GM18505 (cell line): ENCODE measurements at regions not wholly inside any gene's neighbourhood (a gene's known extent, or its start where the extent isn't known, plus 50 kb on each side); places are given as distances from the start of the nearest gene placed in this dataset.

Experiments used
- ATAC-seq: cut with Tn5 transposase; IDR thresholded peaks from one replicate; pipeline ENCODE4 v1.9.1; 2021; ENCODE audit not compliant: unreplicated experiment
- POLR2A ChIP-seq: IDR thresholded peaks from 4 replicates; pipeline ENCODE4 v1.6.1; 2011; ENCODE audit warnings: borderline replicate concordance; ENCODE audit not compliant: insufficient read depth, insufficient read length; ENCODE audit errors: extremely low read depth

DNA sequence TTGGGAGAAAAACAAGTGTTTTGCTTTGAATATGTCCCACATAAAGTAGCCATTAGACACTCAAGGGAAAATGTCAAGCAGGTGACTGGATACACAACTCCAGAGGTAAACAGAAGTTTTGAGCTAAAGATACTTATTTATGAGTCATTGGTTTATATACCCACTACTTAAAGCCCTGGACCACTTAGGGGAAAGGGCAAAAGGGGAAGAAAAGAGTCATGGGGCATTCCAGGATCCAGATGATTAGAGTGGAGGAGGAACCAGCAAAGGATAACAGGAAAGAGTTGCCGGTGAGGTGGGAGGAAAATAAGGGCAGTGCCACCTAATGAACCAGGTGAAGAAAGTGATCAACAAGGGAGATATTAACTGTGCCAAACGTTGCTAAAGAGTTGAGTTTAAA is 254.2 kb upstream of the NR4A3 start:
- no peak for ATAC-seq
- no peak for TF ChIP-seq POLR2A

DNA sequence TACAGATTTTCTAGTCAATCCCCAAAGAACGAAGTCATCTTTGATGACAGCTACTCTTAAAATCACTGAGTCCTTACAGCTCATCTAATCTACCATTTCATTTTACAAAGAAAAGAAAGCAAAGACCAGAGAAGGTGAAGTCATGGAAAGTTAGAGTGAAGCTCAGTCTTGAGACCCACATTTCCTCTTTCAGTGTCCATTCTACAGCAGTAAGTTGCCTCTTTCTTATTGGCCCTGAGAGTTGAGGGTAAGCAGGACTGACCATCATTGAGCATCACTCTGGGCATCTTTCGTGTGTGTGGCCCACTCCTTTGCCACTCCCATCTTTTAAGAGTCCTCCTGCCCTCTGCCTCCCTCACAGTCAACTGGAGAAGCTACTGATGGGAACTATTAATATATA is 251.8 kb upstream of the NR4A3 start:
- no peak for TF ChIP-seq POLR2A
- ATAC-seq: no peak

DNA sequence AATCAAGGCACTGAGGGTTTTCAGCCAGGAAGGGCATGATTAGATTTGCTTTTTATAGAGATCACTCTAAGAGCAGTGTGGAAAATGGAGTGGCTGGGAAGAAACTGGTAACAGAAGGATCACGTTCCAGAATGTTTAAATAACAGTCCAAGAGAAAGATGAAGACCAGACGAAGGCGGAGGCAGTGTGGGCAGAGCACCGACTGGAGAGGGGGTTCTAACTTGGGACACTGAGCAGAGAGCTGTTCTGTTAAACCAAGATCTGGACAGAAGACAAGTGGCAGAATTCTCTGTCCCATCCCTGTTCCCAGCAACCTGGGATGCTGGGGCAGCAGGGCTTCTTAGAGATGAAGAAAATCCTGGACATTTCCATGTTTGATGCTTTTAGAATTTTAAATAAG is 249.1 kb upstream of the NR4A3 start:
- no peak for TF ChIP-seq POLR2A
- ATAC-seq: no peak

DNA sequence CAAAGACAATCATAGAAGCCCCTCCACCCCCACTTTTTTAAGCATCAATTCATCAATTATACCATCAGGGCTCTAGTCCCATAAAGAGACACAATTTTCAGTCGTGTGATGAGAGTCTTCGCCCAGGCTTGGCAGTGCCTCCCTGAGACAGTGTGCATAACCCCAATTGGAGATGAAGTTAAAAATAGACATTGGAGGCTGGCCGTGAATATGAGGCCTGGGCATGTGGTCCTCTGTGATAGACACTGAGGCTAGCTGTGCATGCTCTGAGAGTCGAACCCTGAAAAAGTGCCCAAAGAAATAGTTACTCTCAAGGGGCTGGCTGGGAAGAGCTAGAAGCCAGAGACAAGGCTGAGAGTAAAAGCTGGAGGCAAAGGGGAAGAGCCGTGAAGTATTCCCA is 248.6 kb upstream of the NR4A3 start:
- no peak for TF ChIP-seq POLR2A
- ATAC-seq: no peak

DNA sequence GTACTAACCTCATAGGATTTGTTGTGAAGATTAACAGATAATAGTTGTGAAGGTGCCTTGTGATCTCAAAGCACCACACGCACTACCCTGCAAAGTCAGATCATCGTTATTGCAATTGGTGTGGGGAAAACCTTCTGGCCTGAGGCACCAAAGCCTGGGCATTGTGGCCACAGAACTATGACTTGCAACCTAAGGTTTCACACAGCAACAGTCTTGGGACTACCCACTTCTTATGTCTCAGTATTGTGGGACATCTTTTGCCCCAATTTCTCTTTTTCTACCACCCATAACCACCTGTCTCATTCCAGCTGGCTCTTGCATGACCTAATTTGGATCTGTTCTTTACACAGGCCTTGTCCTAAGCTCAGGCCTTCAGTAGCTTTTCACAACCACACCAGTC is 247.8 kb upstream of the NR4A3 start:
- no peak for TF ChIP-seq POLR2A
- no peak for ATAC-seq

DNA sequence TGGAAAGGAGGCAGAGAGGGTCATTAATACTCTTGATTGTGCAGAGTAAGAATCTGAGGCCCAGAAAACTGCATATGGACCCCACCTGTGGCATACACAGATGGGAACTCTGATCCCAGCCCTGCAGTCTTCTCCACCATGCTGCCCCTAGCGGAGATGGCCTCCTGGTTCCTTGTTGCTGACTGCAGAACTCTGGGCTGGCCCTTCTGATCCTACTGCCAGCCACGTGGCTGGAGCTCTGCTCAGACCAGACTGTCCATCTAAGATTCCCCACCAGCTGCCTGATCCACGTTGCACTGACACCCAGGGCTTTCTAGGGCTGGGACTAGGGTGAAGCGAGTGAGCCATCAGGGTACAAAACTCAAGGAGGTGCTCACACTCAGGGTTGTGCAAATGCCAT is 245.7 kb upstream of the NR4A3 start:
- no peak for TF ChIP-seq POLR2A
- ATAC-seq: no peak

DNA sequence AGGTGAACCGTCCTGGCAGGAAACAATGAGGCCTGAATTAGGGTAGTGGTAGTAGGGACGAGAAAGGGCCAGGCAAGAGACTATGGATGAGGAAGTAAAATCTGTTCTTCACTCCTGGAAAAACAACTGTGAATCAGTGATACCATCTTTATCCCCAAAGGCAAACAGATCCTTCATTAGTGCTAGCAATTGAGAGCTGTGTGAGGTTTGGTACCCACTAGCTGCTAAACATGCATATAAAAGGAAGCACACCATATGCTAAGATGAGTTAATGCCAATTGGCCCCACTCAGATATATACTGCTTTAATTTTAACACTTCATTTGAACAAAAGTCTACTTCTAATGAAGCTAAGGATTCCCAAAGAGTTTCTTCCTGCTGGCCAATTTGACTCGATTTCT is 244.8 kb upstream of the NR4A3 start:
- ATAC-seq: no peak
- no peak for TF ChIP-seq POLR2A

DNA sequence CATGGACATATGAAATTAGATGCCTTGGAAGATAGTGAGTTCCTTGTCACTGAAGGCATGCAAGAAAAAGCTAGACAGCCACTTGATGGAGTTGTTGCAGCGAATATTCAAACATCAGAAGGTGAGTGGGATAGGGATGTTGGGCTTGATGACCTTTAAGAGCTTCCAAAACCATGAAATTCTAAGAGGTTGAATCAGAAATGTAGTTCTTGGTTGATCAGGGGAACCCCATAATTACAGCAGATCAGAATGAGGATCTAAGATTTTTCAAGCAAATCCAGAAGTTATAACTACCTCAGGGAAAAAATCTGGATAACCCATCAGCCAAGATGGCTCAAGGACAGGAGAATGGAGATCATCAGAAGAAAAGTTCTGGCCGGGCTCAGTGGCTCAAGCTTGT is 244.3 kb upstream of the NR4A3 start:
- TF ChIP-seq POLR2A: no peak
- ATAC-seq: no peak

DNA sequence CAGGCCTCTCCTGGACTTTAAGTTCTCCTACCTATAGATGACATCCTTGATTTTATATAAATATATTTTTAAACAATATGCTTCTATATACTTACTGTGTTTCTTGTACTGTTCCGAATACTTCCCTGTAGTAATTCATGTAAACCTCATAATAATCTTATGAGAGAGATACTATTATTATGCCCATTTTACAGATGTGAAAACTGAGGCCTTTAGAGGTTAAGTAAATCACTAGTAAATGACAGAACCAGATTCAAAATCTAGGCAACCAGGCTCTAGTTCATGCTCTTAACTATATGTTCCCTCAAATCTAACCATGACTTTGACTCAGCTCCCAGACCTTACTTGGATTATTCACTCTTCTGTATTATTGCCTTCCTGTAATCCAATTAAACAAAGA is 243.0 kb upstream of the NR4A3 start:
- TF ChIP-seq POLR2A: no peak

DNA sequence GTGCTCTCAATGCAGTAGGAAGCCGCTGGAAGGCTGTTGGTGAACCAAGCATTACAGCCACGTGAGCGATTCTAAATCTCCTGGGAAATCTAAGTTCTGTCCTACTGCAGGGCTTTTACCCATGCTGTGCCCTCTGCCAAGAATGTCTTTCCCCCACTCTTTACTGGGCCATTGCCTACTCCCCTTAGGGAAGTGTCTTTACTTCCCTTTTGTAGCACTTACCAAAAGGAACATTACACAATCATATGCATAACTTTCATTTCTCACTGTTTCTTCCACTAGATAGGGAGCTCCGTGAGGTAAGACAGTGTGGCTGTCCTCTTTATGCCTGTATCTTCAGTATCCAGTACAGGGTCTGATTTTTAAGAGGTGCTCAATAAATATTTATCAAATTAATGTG is 241.7 kb upstream of the NR4A3 start:
- TF ChIP-seq POLR2A: no peak
- ATAC-seq: no peak

More for the DNA sequence above, 243.0 kb upstream of the NR4A3 start:
- no peak for ATAC-seq

DNA sequence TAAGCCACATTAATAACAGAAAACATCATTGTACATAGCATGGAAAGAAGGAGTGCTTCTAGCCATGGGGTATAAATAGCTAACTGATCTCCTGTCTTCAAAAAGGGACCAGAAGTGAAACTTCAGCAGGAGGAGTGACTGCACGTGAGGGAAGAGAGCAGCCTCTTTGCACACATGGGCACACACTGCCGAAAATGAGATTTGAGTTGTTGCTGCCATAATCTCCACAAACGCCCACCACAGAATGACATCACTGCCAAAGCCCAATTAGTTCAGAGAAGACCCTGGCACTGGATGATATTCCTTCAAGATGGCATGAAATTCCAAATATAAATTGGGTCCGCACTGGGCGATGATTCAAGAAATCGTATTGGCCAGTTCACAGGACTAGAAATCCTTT is 238.9 kb upstream of the NR4A3 start:
- TF ChIP-seq POLR2A: no peak
- no peak for ATAC-seq

DNA sequence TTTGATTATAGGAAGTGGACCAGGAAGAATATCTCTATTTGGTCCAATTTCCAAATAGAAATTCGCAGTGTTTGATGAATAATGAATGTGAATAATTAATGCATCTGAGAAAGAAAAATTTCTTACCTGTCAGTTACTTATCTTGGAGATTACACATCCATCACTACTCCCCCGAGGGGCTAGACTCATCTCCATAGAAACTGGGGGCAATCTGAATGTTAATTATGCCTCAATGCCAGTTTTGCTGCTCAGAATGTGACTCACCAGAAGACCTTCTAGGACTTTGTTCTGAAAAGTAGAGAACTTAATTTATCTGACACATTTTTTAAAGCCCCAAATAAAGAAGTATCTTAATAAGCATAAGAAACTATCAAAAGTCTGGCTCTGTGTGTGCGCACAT is 233.4 kb upstream of the NR4A3 start:
- no peak for ATAC-seq
- TF ChIP-seq POLR2A: no peak

DNA sequence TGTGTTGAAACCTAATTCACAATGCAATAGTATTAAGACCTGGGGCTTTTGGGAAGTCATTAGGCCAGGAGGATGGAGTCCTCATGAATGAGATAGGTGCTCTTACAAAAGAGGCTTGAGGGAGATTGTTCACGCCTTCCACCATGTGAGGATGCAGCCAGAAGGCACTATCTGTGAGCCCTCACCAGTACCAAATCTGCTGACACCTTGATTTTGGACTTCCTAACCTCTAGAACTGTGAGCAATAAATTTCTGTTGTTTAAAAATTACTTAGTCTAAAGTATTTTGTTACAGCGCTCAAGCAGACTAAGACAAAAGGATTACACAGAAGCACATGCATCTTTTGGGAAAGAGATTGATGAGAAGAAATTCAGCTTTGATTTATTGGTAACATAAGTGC is 232.9 kb upstream of the NR4A3 start:
- no peak for TF ChIP-seq POLR2A
- ATAC-seq: no peak

DNA sequence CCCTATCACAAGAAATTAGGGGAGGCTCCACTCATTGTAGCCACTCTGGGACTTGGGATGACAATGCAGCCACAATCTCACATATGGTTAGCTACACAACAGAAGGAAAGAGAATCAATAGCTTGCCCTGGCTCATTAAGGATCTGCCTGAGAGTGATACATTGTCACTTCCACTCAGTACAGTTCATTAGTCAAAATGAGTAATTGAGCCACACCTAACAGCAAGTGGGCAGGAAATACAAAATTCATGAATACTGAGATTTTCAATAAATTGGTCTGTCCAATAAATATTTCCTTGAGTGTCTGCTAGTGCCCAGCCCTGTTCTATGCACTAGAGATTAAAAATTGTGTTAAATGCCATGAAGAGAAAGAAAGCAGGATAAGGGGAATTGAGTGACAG is 231.3 kb upstream of the NR4A3 start:
- no peak for ATAC-seq
- TF ChIP-seq POLR2A: no peak

DNA sequence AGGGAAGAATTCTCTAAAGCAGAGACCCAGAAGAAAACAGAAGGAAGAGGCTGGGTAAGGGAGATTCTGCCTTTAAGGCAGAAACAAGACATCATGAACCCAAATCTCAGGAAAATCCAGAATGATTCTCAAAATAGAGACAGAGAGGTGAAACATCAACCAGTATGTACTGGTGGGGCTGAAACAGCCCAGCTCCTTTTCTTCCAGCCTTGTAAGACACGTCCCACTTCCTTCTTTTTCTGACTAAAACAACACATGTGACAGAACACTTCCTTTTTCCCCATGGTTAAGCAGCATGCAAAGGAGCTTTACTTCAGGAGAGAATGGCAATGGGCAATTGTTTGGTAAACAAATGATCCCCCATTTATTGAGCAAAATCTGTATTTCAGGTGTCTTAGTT is 230.8 kb upstream of the NR4A3 start:
- ATAC-seq: no peak
- no peak for TF ChIP-seq POLR2A

DNA sequence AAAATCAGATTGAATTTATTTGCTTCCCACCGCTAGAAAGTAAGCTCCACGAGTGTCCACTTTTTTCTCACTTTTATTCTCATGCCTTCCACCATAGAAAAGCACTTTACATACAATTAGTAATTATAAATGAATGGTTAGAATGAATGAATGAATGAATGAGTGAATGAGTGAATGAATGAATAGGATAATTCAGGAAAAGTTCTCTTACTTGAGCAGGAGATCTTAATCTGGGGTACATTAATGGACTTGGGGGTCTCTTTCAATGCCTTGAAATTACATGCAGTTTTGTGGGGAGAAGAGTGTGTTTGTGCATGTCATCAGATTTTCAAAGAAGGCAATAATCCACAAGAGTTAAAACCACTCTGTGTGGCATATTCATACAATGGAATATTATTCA is 229.9 kb upstream of the NR4A3 start:
- no peak for TF ChIP-seq POLR2A
- no peak for ATAC-seq

DNA sequence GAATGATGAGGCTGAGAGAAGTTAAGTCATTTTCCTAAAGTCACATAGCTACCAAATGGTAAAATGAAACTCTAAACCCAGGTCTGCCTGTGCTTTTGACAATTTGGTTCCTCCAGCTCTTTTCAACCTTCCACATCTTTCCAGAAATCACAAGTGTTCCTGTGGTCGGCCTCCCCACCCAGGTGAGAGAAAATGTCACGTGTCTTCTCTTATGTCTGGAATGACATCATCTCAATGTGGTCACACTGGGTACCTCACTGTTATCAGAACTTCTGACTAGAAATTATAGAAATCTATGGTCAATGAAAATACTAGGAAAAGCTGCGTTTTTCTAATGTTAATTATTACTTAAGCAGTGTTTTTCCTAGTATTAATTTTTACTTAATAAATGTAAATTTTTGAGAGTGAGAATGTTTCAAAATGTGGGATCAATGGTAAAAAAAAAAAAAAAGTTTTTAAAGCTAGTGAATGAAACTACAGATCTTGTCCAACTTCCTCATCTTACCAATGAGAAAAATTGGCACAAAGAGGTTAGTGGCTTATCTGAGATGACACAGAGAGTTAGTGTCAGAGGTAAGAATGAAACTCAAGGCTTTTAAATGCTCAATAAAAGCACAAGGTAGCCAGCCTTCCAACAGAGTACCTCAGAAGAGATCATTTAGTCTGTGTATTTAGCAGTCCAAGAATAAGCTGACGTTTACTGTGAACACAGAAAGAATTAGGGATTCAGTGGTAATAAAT is 228.7 kb upstream of the NR4A3 start:
- no peak for TF ChIP-seq POLR2A
- ATAC-seq: peak; percentile 67
